ENCODE measurements at regions not wholly inside any gene's neighbourhood (a gene's known extent, or its start where the extent isn't known, plus 50 kb on each side); places are given as distances from the start of the nearest gene placed in this dataset.

DNA sequence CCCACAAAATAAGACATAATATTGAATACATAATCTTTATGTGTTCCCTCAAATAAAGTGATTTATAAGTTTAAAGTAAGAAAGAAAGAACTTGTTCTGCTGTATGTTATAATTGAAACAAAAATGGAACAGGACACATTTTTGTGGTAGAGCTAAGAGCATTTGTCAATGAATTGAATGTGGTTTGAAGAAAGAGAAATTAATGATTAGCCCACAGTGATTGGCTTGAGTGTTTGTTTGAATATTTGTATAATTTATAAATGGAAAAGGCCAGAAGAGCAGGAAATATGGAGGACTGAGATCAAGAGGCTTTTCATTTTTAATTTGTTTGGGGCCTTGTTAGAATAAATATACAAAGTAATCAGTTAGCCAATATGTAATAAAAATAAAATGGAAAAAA, 395.1 kb upstream of the CDH19 start:
- TF ChIP-seq, protein P1, sequence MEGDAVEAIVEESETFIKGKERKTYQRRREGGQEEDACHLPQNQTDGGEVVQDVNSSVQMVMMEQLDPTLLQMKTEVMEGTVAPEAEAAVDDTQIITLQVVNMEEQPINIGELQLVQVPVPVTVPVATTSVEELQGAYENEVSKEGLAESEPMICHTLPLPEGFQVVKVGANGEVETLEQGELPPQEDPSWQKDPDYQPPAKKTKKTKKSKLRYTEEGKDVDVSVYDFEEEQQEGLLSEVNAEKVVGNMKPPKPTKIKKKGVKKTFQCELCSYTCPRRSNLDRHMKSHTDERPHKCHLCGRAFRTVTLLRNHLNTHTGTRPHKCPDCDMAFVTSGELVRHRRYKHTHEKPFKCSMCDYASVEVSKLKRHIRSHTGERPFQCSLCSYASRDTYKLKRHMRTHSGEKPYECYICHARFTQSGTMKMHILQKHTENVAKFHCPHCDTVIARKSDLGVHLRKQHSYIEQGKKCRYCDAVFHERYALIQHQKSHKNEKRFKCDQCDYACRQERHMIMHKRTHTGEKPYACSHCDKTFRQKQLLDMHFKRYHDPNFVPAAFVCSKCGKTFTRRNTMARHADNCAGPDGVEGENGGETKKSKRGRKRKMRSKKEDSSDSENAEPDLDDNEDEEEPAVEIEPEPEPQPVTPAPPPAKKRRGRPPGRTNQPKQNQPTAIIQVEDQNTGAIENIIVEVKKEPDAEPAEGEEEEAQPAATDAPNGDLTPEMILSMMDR (conservative IDR thresholded peaks at IDR 0.05 in 1 of 2, IDR thresholded peaks at IDR 0.05 in 1 of 2; ENCODE audit: extremely low read depth in 1 of 2, insufficient read depth in 1 of 2, low read depth in 1 of 2, low read length in 2 of 2): no peak
- TF ChIP-seq EZH2 (IDR thresholded peaks at IDR 0.05; ENCODE audit: borderline replicate concordance, low read length): no peak

Data from mammary epithelial cell (primary cell).